HT-29 (cell line): ENCODE measurements at regions not wholly inside any gene's neighbourhood (a gene's known extent, or its start where the extent isn't known, plus 50 kb on each side); places are given as distances from the start of the nearest gene placed in this dataset. TPM values are rescaled to one million over a fixed set of nuclear protein-coding genes. Genes with fewer than 3 reads are reported as not detected.

Experiments used
- small RNA-seq: library from RNA; depleted of rRNA; stranded (forward); fragments of <200 nt; gene quantifications from one replicate; pipeline ENCODE3, GENCODE V24; 2014

Small RNA genes lying in the stretch of these regions (small RNA-seq; reads per million reads assigned to genes)
- not detected for gene MTND5P4
- gene SNORA75B: not detected
